A673 (cell line): ENCODE measurements at regions not wholly inside any gene's neighbourhood (a gene's known extent, or its start where the extent isn't known, plus 50 kb on each side); places are given as distances from the start of the nearest gene placed in this dataset.

ENCODE experiments used
- BruUV-seq: library from RNA; stranded (reverse); fragments of 400-500 nt; replicated peaks from 2 replicates; lab custom pipeline; 2021; lab: Mats Ljungman, UMichigan
- CTCF ChIA-PET: fragments of 300-600 bp; sonication (Branson Sonifier 250); formaldehyde crosslinking; loops from one replicate; lab custom pipeline; 2022; ENCODE audit warnings: antibody characterized with exemption; lab: Charles Lee
- POLR2A ChIA-PET: fragments of 300-600 bp; sonication (Branson Sonifier 250); formaldehyde crosslinking; loops from one replicate; lab custom pipeline; 2022; ENCODE audit warnings: antibody characterized with exemption; ENCODE audit not compliant: low non-redundant PET; lab: Charles Lee
- DNase-seq: peaks from one replicate; pipeline ENCODE4 v3.0.0-alpha.2; 2015; ENCODE audit warnings: low spot score
- H3K27ac ChIP-seq: fragments of 200-600 bp; sonication (generic); 2 replicates; pipeline ENCODE4 v1.5.1; 2016; ENCODE audit warnings: mixed run types, low read depth, mild to moderate bottlenecking, mixed read lengths, antibody characterized with exemption, low read length; ENCODE audit not compliant: poor library complexity, severe bottlenecking
- H3K27me3 ChIP-seq: fragments of 200-600 bp; sonication (generic); replicated peaks from 2 replicates; pipeline ENCODE4 v1.6.1; 2017; ENCODE audit warnings: mixed run types, low read depth, mild to moderate bottlenecking, mixed read lengths, antibody characterized with exemption, low read length; ENCODE audit not compliant: insufficient read depth, poor library complexity
- H3K36me3 ChIP-seq: fragments of 200-600 bp; sonication (generic); 2 replicates; pipeline ENCODE4 v1.6.1; 2016; ENCODE audit warnings: mixed run types, mild to moderate bottlenecking, mixed read lengths, antibody characterized with exemption, low read length; ENCODE audit not compliant: insufficient read depth, poor library complexity, severe bottlenecking
- H3K4me1 ChIP-seq: fragments of 200-600 bp; sonication (generic); 2 replicates; pipeline ENCODE4 v1.6.1; 2017; ENCODE audit warnings: mixed run types, mild to moderate bottlenecking, mixed read lengths, antibody characterized with exemption, low read length; ENCODE audit not compliant: insufficient read depth, poor library complexity, severe bottlenecking
- H3K4me3 ChIP-seq: fragments of 200-600 bp; sonication (generic); 2 replicates; pipeline ENCODE4 v1.5.1; 2016; ENCODE audit warnings: low read depth, mixed run types, mild to moderate bottlenecking, mixed read lengths, low read length; ENCODE audit not compliant: poor library complexity, severe bottlenecking
- H3K9me3 ChIP-seq: fragments of 200-600 bp; sonication (generic); 2 replicates; pipeline ENCODE4 v1.6.1; 2016; ENCODE audit warnings: mixed run types, low read depth, mild to moderate bottlenecking, mixed read lengths, antibody characterized with exemption, low read length; ENCODE audit not compliant: poor library complexity, severe bottlenecking
- EZH2 ChIP-seq: fragments of 200-600 bp; sonication (generic); IDR thresholded peaks from 2 replicates; pipeline ENCODE4 v1.6.1; 2017; ENCODE audit warnings: borderline replicate concordance, low read depth, mild to moderate bottlenecking, mixed read lengths, antibody characterized with exemption, low read length; ENCODE audit not compliant: poor library complexity, severe bottlenecking
- intact Hi-C: fragments of 100-400 bp; cut with micrococcal nuclease; formaldehyde crosslinking; loops from one replicate; pipeline ENCODE4 v1.10.0; 2022; ENCODE audit not compliant: unreplicated experiment
- TF ChIP-seq, protein P1 (sequence below): fragments of 300-800, 200-600 bp; sonication (generic); conservative IDR thresholded peaks from 2 replicates; pipeline ENCODE4 v1.5.1; 2017; ENCODE audit warnings: low read depth, mild to moderate bottlenecking, antibody characterized with exemption, low read length, moderate library complexity, mixed read lengths

GRCh38 chr4:123589301-123589700 is 192.7 kb downstream of the SPRY1 start:
- CTCF ChIA-PET: no interaction called here
- no peak overlapping the region for H3K4me3 ChIP-seq

DNA sequence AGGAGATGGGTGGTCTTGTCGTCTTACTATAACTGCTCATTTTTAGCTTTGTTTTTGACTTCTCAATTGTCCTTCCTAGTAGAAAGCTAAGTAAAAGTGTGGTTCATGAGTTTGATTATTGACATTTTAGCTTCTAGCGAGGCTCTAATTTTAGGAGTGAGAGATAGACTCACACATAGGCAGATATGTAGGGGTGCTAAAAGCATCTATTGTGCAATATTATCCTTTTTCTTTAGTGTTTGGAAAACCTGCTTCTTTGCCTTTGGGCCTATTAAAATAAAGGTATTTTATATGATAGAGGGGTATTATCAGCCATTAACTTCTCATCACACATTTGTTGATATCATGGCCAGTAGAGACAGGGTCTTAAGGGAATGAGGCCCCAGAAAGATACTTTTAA is 195.3 kb downstream of the SPRY1 start:
- no TSS peak for BruUV-seq
- no peak for DNase-seq
- CTCF ChIA-PET: no interaction called here
- H3K9me3 ChIP-seq: no peaks in the 10 kb centered on the region
- intact Hi-C loops: no loop called here
- POLR2A ChIA-PET: no interaction called here
- H3K36me3 ChIP-seq: no peaks in the 10 kb centered on the region
- H3K4me1 ChIP-seq: peaks cover 3% of the 10 kb centered on the region
- H3K27me3 ChIP-seq: no peaks in the 10 kb centered on the region
- H3K4me3 ChIP-seq: no peak overlapping the region
- TF ChIP-seq EZH2: no peak
- TF ChIP-seq, protein P1, sequence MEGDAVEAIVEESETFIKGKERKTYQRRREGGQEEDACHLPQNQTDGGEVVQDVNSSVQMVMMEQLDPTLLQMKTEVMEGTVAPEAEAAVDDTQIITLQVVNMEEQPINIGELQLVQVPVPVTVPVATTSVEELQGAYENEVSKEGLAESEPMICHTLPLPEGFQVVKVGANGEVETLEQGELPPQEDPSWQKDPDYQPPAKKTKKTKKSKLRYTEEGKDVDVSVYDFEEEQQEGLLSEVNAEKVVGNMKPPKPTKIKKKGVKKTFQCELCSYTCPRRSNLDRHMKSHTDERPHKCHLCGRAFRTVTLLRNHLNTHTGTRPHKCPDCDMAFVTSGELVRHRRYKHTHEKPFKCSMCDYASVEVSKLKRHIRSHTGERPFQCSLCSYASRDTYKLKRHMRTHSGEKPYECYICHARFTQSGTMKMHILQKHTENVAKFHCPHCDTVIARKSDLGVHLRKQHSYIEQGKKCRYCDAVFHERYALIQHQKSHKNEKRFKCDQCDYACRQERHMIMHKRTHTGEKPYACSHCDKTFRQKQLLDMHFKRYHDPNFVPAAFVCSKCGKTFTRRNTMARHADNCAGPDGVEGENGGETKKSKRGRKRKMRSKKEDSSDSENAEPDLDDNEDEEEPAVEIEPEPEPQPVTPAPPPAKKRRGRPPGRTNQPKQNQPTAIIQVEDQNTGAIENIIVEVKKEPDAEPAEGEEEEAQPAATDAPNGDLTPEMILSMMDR: no peak
- no peak overlapping the region for H3K27ac ChIP-seq

More at GRCh38 chr4:123589301-123589700, 192.7 kb downstream of the SPRY1 start:
- Histone ChIP-seq H3K4me1 (peaks cover 3% of the 10 kb centered on the region), H3K27ac (no peak overlapping the region), H3K36me3 (no peaks in the 10 kb centered on the region), H3K27me3 (no peaks in the 10 kb centered on the region), H3K9me3 (no peaks in the 10 kb centered on the region)
- BruUV-seq: no TSS peak
- intact Hi-C loops: no loop called here
- no peak for DNase-seq
- TF ChIP-seq, protein P1: no peak
- no peak for TF ChIP-seq EZH2
- POLR2A ChIA-PET: no interaction called here

DNA sequence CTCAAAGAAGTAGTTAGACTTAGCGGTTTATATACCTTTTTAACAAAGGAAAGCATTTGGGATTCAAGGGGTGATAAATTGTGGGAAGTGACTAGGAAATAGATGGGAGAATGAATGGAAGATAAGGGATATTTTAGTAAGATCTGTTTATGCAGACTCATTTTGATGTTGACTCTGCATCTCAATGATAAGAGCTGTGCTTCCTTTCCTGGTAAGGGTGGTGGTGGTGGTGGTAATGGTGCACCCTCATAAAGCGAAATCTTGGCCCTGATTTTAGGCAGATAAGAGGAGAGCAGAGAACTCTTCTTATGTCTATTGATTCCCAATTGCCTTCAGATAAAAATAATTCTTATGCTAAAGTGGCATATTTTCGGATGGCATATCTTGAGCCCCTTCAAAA is 197.1 kb downstream of the SPRY1 start:
- no peak overlapping the region for H3K4me3 ChIP-seq
- ChIA-PET CTCF (no interaction called here), POLR2A (no interaction called here)
- no TSS peak for BruUV-seq
- no peaks in the 10 kb centered on the region for H3K9me3 ChIP-seq
- TF ChIP-seq, protein P1: no peak
- TF ChIP-seq EZH2: no peak
- intact Hi-C loops: no loop called here
- no peaks in the 10 kb centered on the region for H3K36me3 ChIP-seq
- no peaks in the 10 kb centered on the region for H3K27me3 ChIP-seq
- H3K4me1 ChIP-seq: peaks cover 2% of the 10 kb centered on the region
- no peak overlapping the region for H3K27ac ChIP-seq
- no peak for DNase-seq
